Esophagus (tissue), 2 donors: ENCODE measurements at regions not wholly inside any gene's neighbourhood (a gene's known extent, or its start where the extent isn't known, plus 50 kb on each side); places are given as distances from the start of the nearest gene placed in this dataset.
"Not testable (repeated sequence)": the region's sequence is repeated elsewhere in the genome, so short reads cannot be mapped to it uniquely, and the experiment has no call there.

Experiments used
- H3K27ac ChIP-seq, 2 donors: one replicate each; pipeline ENCODE4 v1.5.1; 2013; ENCODE audit warnings: low read depth in 2 of 2, mild to moderate bottlenecking in 2 of 2, inconsistent platforms in 1 of 2, low read length in 1 of 2, moderate library complexity in 1 of 2
- H3K27me3 ChIP-seq, 2 donors: one replicate each; pipeline ENCODE4 v1.6.1; 2013; ENCODE audit warnings: low read length in 2 of 2, control low read depth in 1 of 2, mild to moderate bottlenecking in 1 of 2; ENCODE audit not compliant: insufficient read depth in 2 of 2, control insufficient read depth in 1 of 2
- H3K36me3 ChIP-seq, 2 donors: one replicate each; pipeline ENCODE4 v1.6.1; 2013; ENCODE audit warnings: low read length in 1 of 2; ENCODE audit not compliant: control insufficient read depth in 2 of 2, insufficient read depth in 2 of 2
- H3K4me1 ChIP-seq, 2 donors: one replicate each; pipeline ENCODE4 v1.6.1; 2013; ENCODE audit warnings: low read length in 1 of 2; ENCODE audit not compliant: control insufficient read depth in 2 of 2, insufficient read depth in 2 of 2
- H3K4me3 ChIP-seq, 2 donors: one replicate each; pipeline ENCODE4 v1.5.1; 2013; ENCODE audit warnings: low read length in 2 of 2, mild to moderate bottlenecking in 2 of 2, low read depth in 1 of 2, moderate library complexity in 1 of 2
- H3K9me3 ChIP-seq, 2 donors: one replicate each; pipeline ENCODE4 v1.6.1; 2013; ENCODE audit warnings: mild to moderate bottlenecking in 2 of 2, low read depth in 1 of 2, low read length in 1 of 2, moderate library complexity in 1 of 2; ENCODE audit not compliant: control insufficient read depth in 2 of 2, insufficient read depth in 1 of 2
- WGBS, 2 donors: extraction: QIAGEN DNeasy Blood & Tissue Kit; methylation state at CpG; one replicate each; pipeline ENCODE4 v1.1.7; 2013; 5-methylcytosine and 5-hydroxymethylcytosine counted together
- donor health status: healthy with polysubstance abuse.
- donor health status: Bipolar disorder and iron deficiency.

- not testable (repeated sequence) for H3K9me3 ChIP-seq, H3K36me3 ChIP-seq, H3K4me1 ChIP-seq, H3K4me3 ChIP-seq, H3K27me3 ChIP-seq
- WGBS, 2 donors, result 56 to 62% methylated on average over 4 of the region's 4 CpGs
- H3K27ac ChIP-seq, result peak overlapping the region in 1 of 2 donors; percentile 2
Measured at GRCh38 chr5:138634804-138635203, 59.6 kb upstream of the HSPA9 start.

GRCh38 chr5:138632900-138633489, 57.8 kb upstream of the HSPA9 start:
- Histone ChIP-seq H3K27ac (no peak overlapping the region), H3K4me3 (no peak overlapping the region), H3K9me3 (no peaks in the 10 kb centered on the region), H3K36me3 (no peaks in the 10 kb centered on the region), H3K27me3 (no peaks in the 10 kb centered on the region), H3K4me1 (peaks cover 0 to 4% of the 10 kb centered on the region in 2 donors)
- WGBS, 2 donors, result 51 to 60% methylated on average over 17 of the region's 17 CpGs

GRCh38 chr5:138631096-138631928, 56.1 kb upstream of the HSPA9 start:
- H3K4me1 ChIP-seq, result peaks cover 2 to 4% of the 10 kb centered on the region in 2 donors
- H3K36me3 ChIP-seq, result no peaks in the 10 kb centered on the region
- WGBS, 2 donors, result 90 to 93% methylated on average over 5 of the region's 5 CpGs
- no peak overlapping the region for H3K27ac ChIP-seq
- no peak overlapping the region for H3K4me3 ChIP-seq
- H3K9me3 ChIP-seq, result no peaks in the 10 kb centered on the region
- no peaks in the 10 kb centered on the region for H3K27me3 ChIP-seq

GRCh38 chr5:138629392-138629791, 54.2 kb upstream of the HSPA9 start:
- no peaks in the 10 kb centered on the region for H3K36me3 ChIP-seq
- H3K9me3 ChIP-seq, result no peaks in the 10 kb centered on the region
- 72 to 78% methylated on average over 3 of the region's 3 CpGs for WGBS, 2 donors
- peaks cover 0 to 2% of the 10 kb centered on the region in 2 donors for H3K4me1 ChIP-seq
- H3K27me3 ChIP-seq, result no peaks in the 10 kb centered on the region
- no peak overlapping the region for H3K27ac ChIP-seq
- H3K4me3 ChIP-seq, result no peak overlapping the region

- no peak overlapping the region for H3K4me3 ChIP-seq
- no peaks in the 10 kb centered on the region for H3K27me3 ChIP-seq
- H3K9me3 ChIP-seq, result no peaks in the 10 kb centered on the region
- no peaks in the 10 kb centered on the region for H3K36me3 ChIP-seq
- H3K4me1 ChIP-seq, result peaks cover 0 to 2% of the 10 kb centered on the region in 2 donors
- H3K27ac ChIP-seq, result no peak overlapping the region
- WGBS, 2 donors, result 85 to 87% methylated on average over 5 of the region's 5 CpGs
Measured at GRCh38 chr5:138626333-138626944, 51.2 kb upstream of the HSPA9 start.

GRCh38 chr5:138625134-138625533, 49.9 kb upstream of the HSPA9 start:
- H3K27ac ChIP-seq, result no peak overlapping the region
- H3K36me3 ChIP-seq, result no peaks in the 10 kb centered on the region
- 82 to 90% methylated on average over 6 of the region's 6 CpGs for WGBS, 2 donors
- H3K9me3 ChIP-seq, result no peaks in the 10 kb centered on the region
- no peaks in the 10 kb centered on the region for H3K27me3 ChIP-seq
- H3K4me1 ChIP-seq, result peaks cover 0 to 2% of the 10 kb centered on the region in 2 donors
- H3K4me3 ChIP-seq, result no peak overlapping the region
